GM21786 (cell line): ENCODE measurements at regions not wholly inside any gene's neighbourhood (a gene's known extent, or its start where the extent isn't known, plus 50 kb on each side); places are given as distances from the start of the nearest gene placed in this dataset.
"Not testable (repeated sequence)": the region's sequence is repeated elsewhere in the genome, so short reads cannot be mapped to it uniquely, and the experiment has no call there.

Experiments
- ATAC-seq: cut with Tn5 transposase; IDR thresholded peaks from one replicate; pipeline ENCODE4 v1.9.1; 2021; ENCODE audit not compliant: unreplicated experiment

DNA sequence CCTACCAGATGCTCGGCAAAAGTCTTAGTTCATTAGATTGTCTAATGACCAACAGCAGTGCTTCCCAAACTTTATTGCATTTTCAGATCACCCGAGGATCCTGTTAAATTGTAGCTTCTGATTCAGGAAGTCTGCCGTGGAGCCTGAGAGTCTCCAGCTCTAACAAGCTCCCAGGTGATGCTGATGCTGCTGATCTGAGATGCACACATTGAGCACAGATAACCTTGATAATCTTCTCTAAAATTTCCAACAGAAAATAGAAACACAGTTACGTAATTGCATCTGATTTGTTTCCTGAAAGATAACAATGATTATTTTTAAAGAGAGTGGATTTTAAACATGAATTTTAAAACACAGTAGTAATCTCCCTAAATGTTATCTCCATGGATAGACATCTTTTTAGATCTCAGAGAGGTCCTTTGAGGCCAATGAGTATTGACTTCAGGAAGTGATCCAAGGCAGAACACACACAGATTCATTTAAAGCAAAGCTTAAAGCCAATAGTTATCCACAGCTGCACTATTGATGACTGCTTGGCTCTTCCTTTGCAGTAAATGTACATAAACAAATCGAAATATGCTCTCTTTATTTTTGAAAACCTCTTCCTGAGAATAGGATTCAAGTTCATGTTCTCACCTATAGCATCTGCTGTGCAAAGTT is 122.8 kb upstream of the TNPO1 start:
- ATAC-seq = no peak

DNA sequence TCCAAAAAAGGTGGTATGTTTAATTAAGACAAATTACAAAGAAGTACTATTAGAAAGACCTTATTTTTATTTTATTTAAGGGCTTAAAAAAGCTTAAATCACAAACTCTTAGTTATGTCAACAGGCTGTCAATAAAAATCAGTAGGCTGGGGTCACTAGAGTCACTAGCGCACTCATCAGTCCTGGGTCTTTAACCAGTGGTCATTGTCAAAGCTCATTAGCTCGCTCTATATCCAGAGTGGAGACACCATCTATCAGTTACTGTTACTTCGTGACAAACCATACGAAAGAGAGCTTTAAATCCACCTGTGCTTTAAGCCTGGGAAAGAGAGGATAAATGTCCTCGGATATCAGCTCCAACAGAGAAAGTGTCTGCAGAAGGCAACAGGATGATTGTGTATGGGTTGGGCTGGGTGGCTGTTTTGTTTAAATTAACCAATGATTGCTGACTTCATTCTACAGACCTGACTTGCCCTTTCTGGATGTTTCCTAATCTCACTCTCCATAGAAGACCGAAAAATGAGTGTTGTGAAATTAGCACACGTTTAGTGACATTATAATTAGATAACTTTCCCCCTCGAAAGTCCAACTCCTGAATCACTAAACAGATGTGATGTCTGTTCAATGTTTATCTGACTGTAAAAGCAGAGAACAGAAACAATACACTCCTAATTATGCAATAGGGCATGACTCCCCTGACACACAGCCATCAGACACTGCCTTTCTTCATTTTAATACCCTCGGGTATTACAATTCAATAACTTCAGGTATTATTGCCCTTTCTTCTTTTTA is 123.6 kb upstream of the TNPO1 start:
- ATAC-seq = no peak

DNA sequence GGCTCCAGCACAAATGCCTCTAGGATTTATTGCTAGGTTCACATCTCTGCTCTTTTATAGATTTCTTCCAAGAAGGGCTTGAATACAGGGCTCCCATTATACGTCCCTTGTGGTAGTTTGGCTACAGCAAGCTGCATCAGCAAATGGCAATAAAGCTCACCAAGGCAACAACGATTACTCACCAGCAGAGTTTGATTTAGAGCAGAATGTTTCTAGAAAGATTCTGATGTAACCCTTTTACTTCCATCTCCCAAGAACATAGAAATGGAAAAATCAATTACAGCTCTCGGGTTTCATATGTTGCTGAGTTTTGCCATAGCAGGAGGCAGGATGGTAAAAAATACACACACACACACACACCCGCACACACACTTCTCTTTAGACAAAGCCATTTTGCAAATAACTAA is 124.2 kb upstream of the TNPO1 start:
- no peak for ATAC-seq

DNA sequence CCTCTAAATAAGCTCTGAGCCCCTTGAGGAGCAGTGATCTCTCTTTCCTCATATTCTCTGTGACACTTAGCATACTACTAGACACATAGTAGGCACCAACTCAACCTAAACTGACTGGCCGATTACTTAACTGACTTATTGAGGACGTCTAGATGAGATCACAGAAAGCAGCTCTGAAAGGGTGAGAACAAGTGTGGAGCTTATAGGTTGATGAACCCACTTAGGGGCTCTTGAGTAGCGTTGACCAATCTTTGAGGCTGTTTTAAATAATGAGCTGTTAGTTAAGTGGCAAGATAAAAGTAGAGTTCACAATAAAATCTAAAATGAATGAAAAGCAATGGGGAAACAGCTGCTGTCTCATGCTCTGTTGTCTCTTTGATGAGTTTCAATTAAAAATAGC is 124.7 kb upstream of the TNPO1 start:
- ATAC-seq = no peak

DNA sequence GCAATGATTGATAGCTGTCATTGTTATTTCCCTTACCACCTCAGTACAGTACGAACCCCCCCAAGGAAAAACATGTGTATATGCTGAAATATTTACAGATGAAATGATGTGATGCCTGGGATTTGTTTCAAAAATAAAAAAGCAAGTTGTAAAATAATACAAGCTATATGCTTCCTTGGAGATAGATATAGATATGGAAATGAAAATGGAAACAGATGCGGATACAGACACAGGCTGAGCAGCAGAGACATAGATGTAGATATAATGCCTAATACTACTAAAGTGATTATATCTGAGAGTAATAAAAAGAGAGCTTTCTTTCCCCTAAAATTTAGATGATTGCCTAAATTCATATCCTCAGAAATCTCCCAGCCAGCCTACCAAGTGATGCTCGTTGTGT is 127.5 kb upstream of the TNPO1 start:
- no peak for ATAC-seq

DNA sequence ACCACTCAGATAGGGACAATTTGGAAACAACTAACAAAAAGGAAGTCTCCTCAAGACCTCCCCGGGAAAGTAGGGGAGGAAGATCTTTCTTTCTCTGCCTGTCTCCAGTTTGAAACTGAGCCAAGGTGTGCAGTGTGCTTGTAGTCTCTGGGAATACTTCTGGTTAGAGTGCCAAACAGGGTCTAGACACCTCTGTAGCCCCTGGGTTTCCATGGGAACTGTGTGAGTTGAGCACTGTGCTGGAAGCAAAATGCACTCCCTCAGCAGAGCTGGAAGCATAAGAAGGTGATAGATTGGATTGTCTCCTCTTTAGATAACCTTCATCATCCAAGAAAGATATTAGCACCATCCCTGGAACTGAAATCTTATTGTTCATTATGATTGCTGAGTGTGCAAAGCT is 129.2 kb upstream of the TNPO1 start:
- no peak for ATAC-seq

DNA sequence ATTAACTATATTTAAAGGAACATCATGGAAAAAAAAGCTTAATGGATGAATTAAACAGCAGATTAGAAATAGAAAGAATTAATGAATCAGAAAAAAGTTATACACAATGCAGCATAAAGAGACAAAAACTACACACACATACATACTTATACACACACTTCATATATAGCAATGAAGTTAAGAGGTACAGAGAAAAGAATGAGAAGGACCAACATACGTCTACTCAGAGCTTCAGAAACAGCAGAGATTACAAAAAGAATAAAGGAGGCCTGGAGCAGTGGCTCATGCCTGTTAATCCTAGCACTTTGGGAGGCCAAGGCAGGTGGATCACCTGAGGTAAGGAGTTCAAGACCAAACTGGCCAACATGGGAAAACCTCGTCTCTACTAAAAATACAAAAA is 133.9 kb upstream of the TNPO1 start:
- ATAC-seq = no peak

DNA sequence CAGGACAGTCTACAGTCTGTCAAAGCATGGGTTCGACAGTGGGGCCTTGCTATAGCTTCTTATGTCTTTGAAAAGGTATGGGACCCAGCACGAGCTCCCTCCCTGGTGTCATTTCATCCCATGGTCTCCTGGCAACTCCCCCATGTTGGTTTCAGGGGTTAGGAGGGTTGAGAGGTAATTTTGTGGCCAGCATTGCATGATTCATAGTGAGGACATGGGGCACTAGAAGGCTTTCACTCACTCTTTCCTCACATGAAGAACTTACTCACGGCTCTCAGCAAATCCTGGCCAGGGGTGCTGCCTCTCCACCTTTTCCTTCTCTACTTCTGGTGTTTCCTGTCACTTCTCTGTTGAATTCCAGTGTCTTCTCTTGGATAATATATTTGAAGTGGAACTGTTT is 134.7 kb upstream of the TNPO1 start:
- no peak for ATAC-seq

DNA sequence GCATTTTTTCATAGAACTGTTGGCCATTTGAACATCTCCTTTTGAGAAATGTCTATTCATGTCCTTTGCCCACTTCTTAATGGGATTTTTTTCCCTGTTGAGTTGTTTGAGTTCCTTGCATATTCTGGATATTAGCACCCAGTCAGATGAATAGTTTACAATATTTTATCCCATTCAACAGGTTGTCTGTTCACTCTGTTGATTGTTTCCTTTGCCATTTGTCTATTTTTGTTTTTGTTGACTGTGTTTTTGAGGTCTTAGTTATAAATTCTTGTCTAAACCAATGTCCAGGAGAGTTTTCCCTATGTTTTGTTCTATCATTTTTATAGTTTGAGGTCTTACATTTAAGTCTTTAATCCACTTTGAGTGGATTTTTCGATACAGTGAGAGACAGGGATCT is 139.0 kb upstream of the TNPO1 start:
- no peak for ATAC-seq

DNA sequence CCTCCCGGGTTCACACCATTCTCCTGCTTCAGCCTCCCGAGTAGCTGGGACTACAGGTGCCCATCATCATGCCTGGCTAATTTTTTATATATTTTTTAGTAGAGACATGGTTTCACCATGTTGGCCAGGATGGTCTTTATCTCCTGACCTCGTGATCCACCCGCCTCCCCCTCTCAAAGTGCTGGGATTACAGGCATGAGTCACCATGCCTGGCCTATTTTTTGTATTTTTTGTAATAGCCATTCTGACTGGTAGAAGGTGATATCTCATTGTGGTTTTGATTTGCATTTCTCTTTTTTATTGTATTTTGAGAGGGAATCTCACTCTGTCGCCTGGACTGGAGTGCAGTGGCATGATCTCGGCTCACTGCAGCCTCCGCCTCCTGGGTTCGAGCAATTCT is 139.6 kb upstream of the TNPO1 start:
- not testable (repeated sequence) for ATAC-seq

DNA sequence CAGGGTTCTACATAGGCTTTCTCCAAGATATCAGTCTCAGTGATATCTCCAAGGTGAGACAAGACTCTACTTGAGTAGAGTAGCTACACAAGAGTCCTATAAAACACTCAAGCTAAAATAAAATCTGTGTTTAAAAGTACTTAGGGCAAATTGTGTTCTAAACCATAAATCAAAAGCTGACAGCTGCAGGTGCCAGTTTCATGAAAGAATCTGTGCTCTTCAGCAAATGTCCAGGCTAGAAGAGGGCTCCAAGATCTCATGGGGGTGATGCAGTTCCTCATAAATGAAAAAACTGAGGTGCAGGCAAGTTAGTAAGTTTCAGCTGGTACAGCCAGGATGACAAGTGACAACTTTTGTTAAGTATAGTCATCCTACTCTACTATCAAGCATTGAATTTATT is 142.8 kb upstream of the TNPO1 start:
- ATAC-seq = no peak

DNA sequence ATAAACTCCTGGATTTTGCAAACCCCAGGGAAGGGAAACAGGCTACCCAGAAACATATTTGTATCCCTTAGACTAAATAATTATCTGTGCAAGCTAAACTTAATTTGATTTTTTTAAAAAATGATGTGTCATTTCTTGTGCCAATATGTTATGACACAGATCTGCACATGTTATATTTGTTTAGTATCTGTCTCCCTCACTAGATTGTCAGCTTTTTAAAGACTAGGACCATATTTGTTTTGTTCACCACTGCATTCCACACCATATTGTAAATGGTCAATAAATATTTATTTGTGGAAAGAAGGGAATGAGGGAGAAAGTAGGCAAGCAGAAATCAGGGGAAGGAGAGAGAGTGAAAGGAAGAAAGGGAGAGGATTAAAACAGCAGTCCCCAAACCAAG is 143.3 kb upstream of the TNPO1 start:
- no peak for ATAC-seq

DNA sequence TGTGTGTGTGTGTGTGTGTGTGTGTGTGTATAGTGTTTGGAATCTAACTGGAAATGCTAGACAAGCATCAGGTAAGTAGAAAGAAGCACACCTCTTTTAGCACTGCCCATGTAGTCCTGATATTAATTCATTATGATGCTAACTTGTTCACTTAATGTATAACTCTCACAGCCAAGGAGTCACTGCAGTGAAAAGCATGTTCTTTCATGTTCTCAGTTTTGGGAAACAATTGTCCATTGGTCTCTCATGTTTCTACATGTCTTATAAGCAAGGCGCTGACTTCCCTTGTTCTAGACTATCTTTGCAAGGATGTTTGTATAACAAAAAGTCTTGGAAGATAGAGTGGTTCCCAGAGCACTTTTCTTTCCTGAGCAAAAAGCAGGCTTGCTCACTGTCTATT is 148.8 kb upstream of the TNPO1 start:
- ATAC-seq = no peak

DNA sequence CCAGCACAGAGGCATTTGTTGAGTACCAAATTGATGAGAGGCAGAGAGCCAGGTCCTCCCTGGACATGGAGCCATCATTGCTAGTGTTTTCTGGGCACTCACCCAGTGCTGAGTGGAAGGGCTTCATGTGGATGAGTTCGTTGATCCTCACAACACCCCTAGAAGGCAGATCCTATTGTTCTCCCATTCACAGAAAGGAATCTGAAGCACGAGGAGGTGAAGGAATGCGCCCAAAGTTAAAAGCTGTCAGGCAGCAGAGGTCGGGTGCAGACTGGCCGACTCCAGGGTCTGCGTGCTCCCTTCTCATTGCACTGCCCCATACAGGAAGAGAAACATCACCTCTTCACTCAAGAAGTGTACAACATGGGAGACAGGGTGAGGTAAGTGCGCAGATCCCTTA is 153.5 kb upstream of the TNPO1 start:
- ATAC-seq = no peak

DNA sequence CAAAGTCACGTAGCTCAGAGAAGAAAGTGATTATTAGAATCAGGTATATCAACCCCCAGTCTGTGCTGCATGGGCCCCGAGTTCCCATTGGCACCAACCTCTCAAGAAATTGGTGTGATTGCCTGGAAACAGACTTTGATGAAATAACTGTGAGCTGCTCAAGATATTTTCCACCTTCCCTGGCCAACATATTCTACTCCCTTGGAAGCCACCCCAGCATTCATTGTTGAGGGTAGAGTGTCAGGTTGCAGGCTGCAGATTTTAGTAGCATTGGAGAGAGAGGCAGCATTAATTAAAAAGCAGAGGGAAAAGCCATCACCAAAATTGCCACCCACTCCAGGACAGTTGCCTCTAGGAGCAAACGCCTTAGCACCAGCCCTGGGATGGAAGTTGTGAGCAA is 154.2 kb upstream of the TNPO1 start:
- no peak for ATAC-seq

DNA sequence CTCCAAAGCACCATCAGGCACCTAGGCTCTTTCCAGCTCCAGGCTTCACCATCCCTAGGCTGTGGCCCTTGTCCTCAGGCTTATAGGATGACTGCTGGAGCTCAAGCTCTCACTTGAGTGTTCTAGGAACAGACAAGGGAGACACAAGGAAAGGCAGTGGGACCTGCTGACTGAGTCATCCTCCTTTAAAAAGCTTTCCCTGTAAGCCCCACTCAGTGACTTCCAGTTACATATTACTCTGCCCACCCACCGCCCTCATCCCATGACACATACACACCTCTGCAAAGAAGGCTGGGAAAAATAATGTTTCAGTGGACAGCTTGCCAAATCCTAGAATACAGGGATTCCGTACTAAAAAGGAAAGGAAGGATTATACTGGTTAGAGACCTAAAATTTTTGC is 154.2 kb upstream of the ZNF366 start:
- no peak for ATAC-seq

DNA sequence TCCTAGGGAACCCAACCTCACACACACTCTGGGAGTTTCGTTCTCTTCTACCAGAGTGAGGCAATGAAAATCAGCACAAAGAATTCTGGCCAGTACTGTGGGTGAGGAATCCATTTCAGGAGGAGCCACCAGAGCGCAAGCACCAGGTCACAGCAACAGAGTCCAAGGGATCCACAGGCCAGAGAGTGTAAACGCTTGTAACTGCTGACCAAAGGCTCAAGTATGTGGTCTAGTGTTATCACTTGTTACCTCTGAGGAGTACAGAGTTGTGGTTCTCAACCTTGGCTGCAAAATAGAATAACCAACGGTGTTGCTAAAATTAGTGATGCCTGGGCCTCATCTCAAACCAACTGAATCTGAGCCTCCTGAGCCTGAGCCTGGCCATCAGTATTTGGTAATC is 152.5 kb upstream of the ZNF366 start:
- no peak for ATAC-seq

DNA sequence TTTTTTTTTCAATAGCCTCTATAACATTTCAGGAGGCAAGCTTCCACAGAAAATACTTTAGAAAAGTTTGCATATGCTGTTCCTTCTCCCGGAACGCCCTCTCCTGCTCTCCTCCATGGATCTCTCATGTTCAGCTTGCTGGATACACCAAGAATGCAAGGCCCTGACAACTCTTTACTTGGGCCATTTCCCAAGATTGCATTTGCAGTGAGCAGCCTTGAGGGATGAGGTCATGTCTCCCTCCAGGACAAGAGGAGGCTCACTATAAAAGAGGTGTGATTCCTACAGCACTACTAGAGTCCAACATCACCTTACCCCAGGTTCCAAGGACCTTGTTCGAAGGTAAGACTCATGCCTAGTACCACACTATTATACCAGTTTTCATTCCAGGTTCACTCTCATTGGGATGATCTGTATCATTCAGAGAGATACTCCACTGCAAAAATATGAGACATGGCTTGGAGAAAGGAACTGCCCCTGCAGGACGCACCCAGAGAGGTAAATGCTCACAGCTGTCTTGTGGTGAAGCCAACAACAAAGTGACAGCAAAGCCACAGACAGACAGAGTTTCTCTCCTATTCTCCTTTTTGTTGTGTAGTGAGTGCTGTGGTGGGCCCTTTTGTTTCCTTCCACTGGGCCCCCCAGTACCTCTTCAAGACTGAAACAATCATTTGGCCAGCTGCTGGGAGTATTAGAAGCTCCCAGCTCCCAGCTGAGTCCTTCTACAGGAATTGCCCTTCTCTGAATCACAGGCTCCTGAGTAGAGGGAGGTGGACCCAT is 151.7 kb upstream of the ZNF366 start:
- ATAC-seq = no peak

DNA sequence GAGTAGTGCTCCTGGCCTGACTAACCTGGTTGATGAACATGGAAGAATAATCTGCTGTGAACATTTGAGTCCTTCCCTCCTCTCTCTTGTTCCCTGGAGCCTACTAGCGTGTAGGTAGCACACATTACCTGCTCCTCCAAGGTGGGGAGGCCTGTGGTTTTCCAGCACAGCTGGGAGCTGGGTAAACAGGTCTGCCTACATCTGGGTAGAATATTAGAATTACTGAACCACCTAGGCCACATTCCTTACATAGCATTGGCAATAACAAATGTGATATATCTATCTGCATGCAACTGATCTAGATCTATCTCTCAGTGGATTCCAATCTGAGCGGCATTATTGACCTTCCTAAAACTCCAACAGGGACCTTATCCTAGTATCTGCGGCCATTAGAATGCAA is 151.0 kb upstream of the ZNF366 start:
- no peak for ATAC-seq

DNA sequence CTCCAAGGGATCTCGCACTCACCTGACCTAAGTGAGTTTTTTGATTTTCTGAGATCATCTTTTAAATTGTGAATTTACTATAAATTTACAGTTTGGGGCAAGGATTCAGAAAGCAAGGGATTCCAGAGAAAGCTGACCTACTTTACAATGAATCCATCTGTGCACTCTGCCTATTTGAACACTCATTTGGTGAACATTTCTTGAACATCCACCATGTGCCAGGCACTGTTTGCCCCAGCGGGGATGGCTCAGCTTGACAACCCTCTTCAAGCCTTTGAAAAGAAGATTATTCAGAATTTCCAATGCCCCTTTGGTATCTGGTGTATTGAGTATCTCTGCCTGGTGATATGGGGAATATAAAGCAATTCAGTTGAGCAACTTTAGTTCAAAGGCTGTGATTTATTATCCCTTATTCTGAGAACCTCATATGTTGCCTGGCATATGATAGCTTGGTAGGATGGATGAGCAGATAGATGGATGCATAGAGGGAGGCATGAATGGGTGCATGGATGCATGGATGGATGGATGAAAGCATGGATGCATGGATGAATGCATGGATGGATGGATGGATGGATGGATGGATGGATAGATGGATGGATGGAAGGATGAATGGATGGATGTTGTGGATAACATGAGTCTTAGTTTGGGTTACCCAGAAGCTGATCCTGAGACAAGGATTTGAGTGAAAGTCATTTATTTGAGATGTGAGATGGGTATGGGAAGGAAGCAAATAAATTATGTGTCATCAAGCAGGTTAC is 149.7 kb upstream of the ZNF366 start:
- ATAC-seq = no peak

DNA sequence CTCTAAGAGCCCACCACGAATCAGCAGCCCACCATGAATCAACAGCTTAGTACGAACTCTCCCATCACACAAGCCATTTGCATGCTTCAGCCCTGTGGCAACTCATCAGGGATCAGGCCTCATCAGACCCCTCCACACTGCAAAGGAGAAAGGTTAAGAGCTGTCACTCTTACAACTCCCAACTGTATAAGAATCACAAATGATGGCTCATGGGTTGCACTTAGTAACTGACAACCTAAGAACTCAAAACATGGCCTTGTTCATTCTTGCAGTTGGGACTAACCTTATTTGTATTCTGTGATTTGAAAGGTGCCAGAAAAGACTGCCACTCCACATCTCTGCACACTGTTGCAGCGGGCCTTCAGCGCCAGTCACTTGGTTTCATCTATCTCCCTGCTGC is 149.1 kb upstream of the ZNF366 start:
- no peak for ATAC-seq
